Activated CD8-positive, alpha-beta T cell treated with anti-CD3 and anti-CD28 coated beads for 36 hours (primary cell): ENCODE measurements at regions not wholly inside any gene's neighbourhood (a gene's known extent, or its start where the extent isn't known, plus 50 kb on each side); places are given as distances from the start of the nearest gene placed in this dataset.

Experiments used
- ATAC-seq: fragments of 200-7000 bp; cut with Tn5 transposase; one replicate; pipeline ENCODE4 v1.10.0; 2021; ENCODE audit warnings: mild to moderate bottlenecking, moderate library complexity
- CTCF ChIA-PET: fragments of 350-600 bp; sonication (Branson Sonifier 250); formaldehyde crosslinking; loops from one replicate; lab custom pipeline; 2021; ENCODE audit warnings: antibody characterized with exemption; lab: Charles Lee
- POLR2A ChIA-PET: fragments of 350-600 bp; sonication (Branson Sonifier 250); formaldehyde crosslinking; loops from one replicate; lab custom pipeline; 2021; ENCODE audit warnings: antibody characterized with exemption; lab: Charles Lee
- DNase-seq: peaks from one replicate; pipeline ENCODE4 v3.0.0-alpha.2; 2020
- H3K27ac Mint-ChIP-seq: one replicate; pipeline ENCODE4 v1.8.0; 2021; ENCODE audit warnings: mild to moderate bottlenecking, mixed read lengths
- H3K27me3 Mint-ChIP-seq: one replicate; pipeline ENCODE4 v1.8.0; 2021; ENCODE audit warnings: mixed read lengths
- H3K36me3 Mint-ChIP-seq: one replicate; pipeline ENCODE4 v1.8.0; 2021; ENCODE audit warnings: low read depth, mixed read lengths
- H3K4me1 Mint-ChIP-seq: one replicate; pipeline ENCODE4 v1.8.0; 2021; ENCODE audit warnings: low read depth, mixed read lengths
- H3K4me3 Mint-ChIP-seq: one replicate; pipeline ENCODE4 v1.8.0; 2021; ENCODE audit warnings: mild to moderate bottlenecking, moderate library complexity, mixed read lengths
- H3K9me3 Mint-ChIP-seq: one replicate; pipeline ENCODE4 v1.8.0; 2021; ENCODE audit warnings: mixed read lengths
- intact Hi-C: fragments of 100-400 bp; cut with micrococcal nuclease; formaldehyde crosslinking; loops from one replicate; pipeline ENCODE4 v1.10.0; 2022
- TF ChIP-seq, protein P1 (sequence below): fragments of 200-600 bp; IDR thresholded peaks from one replicate; pipeline ENCODE4 v1.8.0; 2022; ENCODE audit warnings: antibody characterized with exemption, mild to moderate bottlenecking

DNA sequence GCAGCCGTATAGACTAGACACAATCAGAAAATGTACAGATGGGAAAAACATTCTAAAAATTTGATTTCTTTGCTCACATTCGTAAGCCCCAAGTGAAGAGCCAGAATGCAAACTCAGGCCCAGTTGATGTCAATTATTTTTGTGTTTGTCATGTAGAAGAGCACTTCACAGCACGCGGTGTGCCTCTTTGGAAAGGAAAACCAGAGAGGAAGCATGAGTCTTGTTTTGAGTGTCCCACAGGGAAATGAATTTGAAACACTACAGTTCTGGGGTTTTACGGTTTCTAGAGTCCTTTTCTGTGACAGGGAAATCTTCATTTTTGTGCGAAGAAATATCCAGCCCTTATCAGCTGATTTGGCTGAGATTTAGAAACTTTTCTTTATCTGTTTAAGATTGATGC is 554.6 kb upstream of the BOD1L1 start:
- no peak overlapping the region for H3K4me3 Mint-ChIP-seq
- ATAC-seq: no peak
- ChIA-PET CTCF (no interaction called here), POLR2A (no interaction called here)
- no peak overlapping the region for H3K27ac Mint-ChIP-seq
- H3K9me3 Mint-ChIP-seq: no peaks in the 10 kb centered on the region
- no peak for DNase-seq
- peaks cover 18% of the 10 kb centered on the region for H3K4me1 Mint-ChIP-seq
- TF ChIP-seq, protein P1, sequence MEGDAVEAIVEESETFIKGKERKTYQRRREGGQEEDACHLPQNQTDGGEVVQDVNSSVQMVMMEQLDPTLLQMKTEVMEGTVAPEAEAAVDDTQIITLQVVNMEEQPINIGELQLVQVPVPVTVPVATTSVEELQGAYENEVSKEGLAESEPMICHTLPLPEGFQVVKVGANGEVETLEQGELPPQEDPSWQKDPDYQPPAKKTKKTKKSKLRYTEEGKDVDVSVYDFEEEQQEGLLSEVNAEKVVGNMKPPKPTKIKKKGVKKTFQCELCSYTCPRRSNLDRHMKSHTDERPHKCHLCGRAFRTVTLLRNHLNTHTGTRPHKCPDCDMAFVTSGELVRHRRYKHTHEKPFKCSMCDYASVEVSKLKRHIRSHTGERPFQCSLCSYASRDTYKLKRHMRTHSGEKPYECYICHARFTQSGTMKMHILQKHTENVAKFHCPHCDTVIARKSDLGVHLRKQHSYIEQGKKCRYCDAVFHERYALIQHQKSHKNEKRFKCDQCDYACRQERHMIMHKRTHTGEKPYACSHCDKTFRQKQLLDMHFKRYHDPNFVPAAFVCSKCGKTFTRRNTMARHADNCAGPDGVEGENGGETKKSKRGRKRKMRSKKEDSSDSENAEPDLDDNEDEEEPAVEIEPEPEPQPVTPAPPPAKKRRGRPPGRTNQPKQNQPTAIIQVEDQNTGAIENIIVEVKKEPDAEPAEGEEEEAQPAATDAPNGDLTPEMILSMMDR: no peak
- H3K36me3 Mint-ChIP-seq: no peaks in the 10 kb centered on the region
- intact Hi-C loops: no loop called here
- H3K27me3 Mint-ChIP-seq: no peaks in the 10 kb centered on the region

DNA sequence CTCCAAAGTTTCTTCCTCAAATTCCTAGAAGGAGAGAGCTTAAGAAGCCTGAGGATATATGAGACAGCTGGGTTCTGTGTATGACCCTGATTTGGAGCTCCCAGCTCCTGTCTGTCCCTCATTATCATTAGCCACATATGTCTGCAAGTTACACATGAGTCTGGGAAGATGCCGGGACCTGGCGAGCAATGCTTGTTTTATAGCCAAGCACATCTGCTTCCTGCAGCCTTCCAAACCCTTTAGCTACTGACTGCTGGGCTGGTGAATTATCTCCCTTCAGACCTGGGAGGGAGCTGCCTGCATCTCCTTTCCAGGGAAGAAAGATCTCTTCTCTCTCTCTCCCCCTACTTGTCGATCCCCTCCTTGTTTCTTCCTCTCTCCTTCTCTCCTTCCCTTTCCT is 556.7 kb upstream of the BOD1L1 start:
- intact Hi-C loops: no loop called here
- ATAC-seq (no peak), DNase-seq (no peak)
- TF ChIP-seq, protein P1: no peak
- Mint-ChIP-seq H3K4me1 (peaks cover 2% of the 10 kb centered on the region), H3K36me3 (no peaks in the 10 kb centered on the region), H3K27me3 (no peaks in the 10 kb centered on the region), H3K4me3 (no peak overlapping the region), H3K27ac (no peak overlapping the region), H3K9me3 (no peaks in the 10 kb centered on the region)
- ChIA-PET POLR2A (no interaction called here), CTCF (no interaction called here)

DNA sequence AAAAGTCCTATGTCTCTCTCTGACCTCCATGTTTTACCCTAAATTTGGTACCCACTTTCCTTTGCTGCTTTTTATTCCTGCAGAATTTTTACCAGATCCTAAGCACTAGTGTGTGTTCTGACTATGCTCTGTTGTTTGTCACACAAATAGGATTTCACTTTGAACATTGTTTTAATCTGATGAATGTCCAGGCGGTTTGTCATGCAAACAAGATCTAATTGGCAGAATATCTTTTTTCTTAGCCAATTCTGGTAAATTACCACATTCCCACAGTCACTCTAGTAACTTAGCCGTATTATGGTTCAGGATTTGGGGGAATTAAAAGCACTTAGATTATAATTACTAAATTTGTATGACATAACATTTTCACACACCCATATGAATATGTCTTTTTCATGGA is 557.2 kb upstream of the BOD1L1 start:
- no peak for DNase-seq
- no peaks in the 10 kb centered on the region for H3K4me1 Mint-ChIP-seq
- intact Hi-C loops: no loop called here
- no peaks in the 10 kb centered on the region for H3K36me3 Mint-ChIP-seq
- ChIA-PET CTCF (no interaction called here), POLR2A (no interaction called here)
- TF ChIP-seq, protein P1: no peak
- no peaks in the 10 kb centered on the region for H3K9me3 Mint-ChIP-seq
- H3K27me3 Mint-ChIP-seq: no peaks in the 10 kb centered on the region
- H3K27ac Mint-ChIP-seq: no peak overlapping the region
- H3K4me3 Mint-ChIP-seq: no peak overlapping the region
- ATAC-seq: no peak

DNA sequence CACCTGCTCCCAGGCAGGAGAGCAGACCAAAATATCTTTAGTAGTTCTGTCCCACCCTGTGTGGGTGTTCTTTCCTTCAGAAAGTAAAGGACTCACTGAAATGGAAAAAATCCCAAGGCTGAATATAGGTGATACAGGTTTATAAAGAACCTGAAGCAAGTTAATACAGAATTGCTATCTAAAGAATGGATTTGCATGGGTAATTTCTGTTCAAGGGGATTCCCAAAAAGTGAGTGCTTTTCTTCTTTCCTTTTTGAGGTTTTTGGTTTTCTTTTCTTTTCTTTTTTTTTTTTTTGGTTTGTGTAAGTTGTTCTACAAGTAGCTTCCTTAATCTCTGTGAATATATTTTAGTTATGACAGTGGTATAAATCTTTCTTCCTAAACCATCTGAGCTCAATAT is 560.7 kb upstream of the BOD1L1 start:
- Mint-ChIP-seq H3K4me3 (no peak overlapping the region), H3K4me1 (no peaks in the 10 kb centered on the region), H3K36me3 (no peaks in the 10 kb centered on the region), H3K9me3 (no peaks in the 10 kb centered on the region), H3K27ac (no peak overlapping the region), H3K27me3 (no peaks in the 10 kb centered on the region)
- CTCF ChIA-PET: no interaction called here
- intact Hi-C loops: no loop called here
- DNase-seq (no peak), ATAC-seq (no peak)
- POLR2A ChIA-PET: no interaction called here
- TF ChIP-seq, protein P1: no peak

DNA sequence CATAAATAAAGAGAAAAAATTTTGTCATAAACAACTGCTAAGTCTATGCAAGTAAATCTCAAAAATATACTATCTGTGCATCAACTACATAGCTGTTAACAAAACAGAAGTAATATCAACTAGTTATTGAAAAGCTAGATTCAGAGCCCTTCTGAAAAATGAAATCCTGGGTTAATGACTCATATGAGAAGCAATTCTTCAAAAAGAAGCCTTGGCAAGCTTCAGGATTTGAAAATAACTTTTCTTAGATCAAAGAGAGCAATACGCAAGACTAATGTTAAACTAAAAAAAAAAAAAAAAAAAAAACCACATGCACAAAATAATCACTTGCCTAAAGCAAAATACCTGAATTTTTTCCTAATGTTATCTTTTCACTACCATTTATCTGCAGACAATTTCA is 566.1 kb upstream of the BOD1L1 start:
- no peak overlapping the region for H3K4me3 Mint-ChIP-seq
- POLR2A ChIA-PET: no interaction called here
- TF ChIP-seq, protein P1: no peak
- H3K9me3 Mint-ChIP-seq: no peaks in the 10 kb centered on the region
- no peaks in the 10 kb centered on the region for H3K36me3 Mint-ChIP-seq
- CTCF ChIA-PET: no interaction called here
- H3K27ac Mint-ChIP-seq: no peak overlapping the region
- H3K4me1 Mint-ChIP-seq: no peaks in the 10 kb centered on the region
- DNase-seq (no peak), ATAC-seq (no peak)
- H3K27me3 Mint-ChIP-seq: no peaks in the 10 kb centered on the region
- intact Hi-C loops: no loop called here
